GM19035 (cell line): ENCODE measurements at regions not wholly inside any gene's neighbourhood (a gene's known extent, or its start where the extent isn't known, plus 50 kb on each side); places are given as distances from the start of the nearest gene placed in this dataset.
"Not testable (repeated sequence)": the region's sequence is repeated elsewhere in the genome, so short reads cannot be mapped to it uniquely, and the experiment has no call there.

Experiments used
- ATAC-seq: cut with Tn5 transposase; IDR thresholded peaks from one replicate; pipeline ENCODE4 v1.9.1; 2021; ENCODE audit not compliant: unreplicated experiment

- no peak for ATAC-seq
Observed at GRCh38 chr13:55613429-55614187, 1527.1 kb upstream of the PRR20A start.

GRCh38 chr13:55615081-55615480 is 1525.6 kb upstream of the PRR20A start:
- ATAC-seq = no peak

GRCh38 chr13:55617241-55617640 is 1523.5 kb upstream of the PRR20A start:
- no peak for ATAC-seq

GRCh38 chr13:55627221-55627620 is 1513.5 kb upstream of the PRR20A start:
- ATAC-seq = no peak

GRCh38 chr13:55632402-55632801 is 1508.3 kb upstream of the PRR20A start:
- ATAC-seq = no peak

- no peak for ATAC-seq
Observed at GRCh38 chr13:55649485-55649884, 1491.2 kb upstream of the PRR20A start.

- no peak for ATAC-seq
Observed at GRCh38 chr13:55652657-55653056, 1488.1 kb upstream of the PRR20A start.

GRCh38 chr13:55653497-55653896 is 1487.2 kb upstream of the PRR20A start:
- ATAC-seq = no peak

- ATAC-seq = no peak
Observed at GRCh38 chr13:55654243-55654642, 1486.5 kb upstream of the PRR20A start.

GRCh38 chr13:55660264-55660663 is 1480.5 kb upstream of the PRR20A start:
- ATAC-seq = not testable (repeated sequence)

- no peak for ATAC-seq
Observed at GRCh38 chr13:55660851-55661250, 1479.9 kb upstream of the PRR20A start.

- ATAC-seq = no peak
Observed at GRCh38 chr13:55661505-55661904, 1479.2 kb upstream of the PRR20A start.

GRCh38 chr13:55664178-55664577 is 1476.5 kb upstream of the PRR20A start:
- no peak for ATAC-seq

GRCh38 chr13:55669051-55669450 is 1471.7 kb upstream of the PRR20A start:
- no peak for ATAC-seq

GRCh38 chr13:55673910-55674309 is 1466.8 kb upstream of the PRR20A start:
- ATAC-seq = no peak

- no peak for ATAC-seq
Observed at GRCh38 chr13:55682776-55683175, 1457.9 kb upstream of the PRR20A start.

- no peak for ATAC-seq
Observed at GRCh38 chr13:55705526-55705925, 1435.2 kb upstream of the PRR20A start.

GRCh38 chr13:55705971-55706370 is 1434.7 kb upstream of the PRR20A start:
- ATAC-seq = no peak

GRCh38 chr13:55714120-55714519 is 1426.6 kb upstream of the PRR20A start:
- ATAC-seq = no peak

- ATAC-seq = no peak
Observed at GRCh38 chr13:55727683-55728082, 1413.0 kb upstream of the PRR20A start.

- no peak for ATAC-seq
Observed at GRCh38 chr13:55728247-55728646, 1412.5 kb upstream of the PRR20A start.

- no peak for ATAC-seq
Observed at GRCh38 chr13:55745828-55746227, 1394.9 kb upstream of the PRR20A start.

GRCh38 chr13:55761986-55762385 is 1378.7 kb upstream of the PRR20A start:
- ATAC-seq = no peak
